HG02885 (cell line): ENCODE measurements at regions not wholly inside any gene's neighbourhood (a gene's known extent, or its start where the extent isn't known, plus 50 kb on each side); places are given as distances from the start of the nearest gene placed in this dataset.
"Not testable (repeated sequence)": the region's sequence is repeated elsewhere in the genome, so short reads cannot be mapped to it uniquely, and the experiment has no call there.

Experiments
- ATAC-seq: cut with Tn5 transposase; IDR thresholded peaks from one replicate; pipeline ENCODE4 v1.9.1; 2021; ENCODE audit warnings: mild to moderate bottlenecking; ENCODE audit not compliant: unreplicated experiment, poor library complexity

DNA sequence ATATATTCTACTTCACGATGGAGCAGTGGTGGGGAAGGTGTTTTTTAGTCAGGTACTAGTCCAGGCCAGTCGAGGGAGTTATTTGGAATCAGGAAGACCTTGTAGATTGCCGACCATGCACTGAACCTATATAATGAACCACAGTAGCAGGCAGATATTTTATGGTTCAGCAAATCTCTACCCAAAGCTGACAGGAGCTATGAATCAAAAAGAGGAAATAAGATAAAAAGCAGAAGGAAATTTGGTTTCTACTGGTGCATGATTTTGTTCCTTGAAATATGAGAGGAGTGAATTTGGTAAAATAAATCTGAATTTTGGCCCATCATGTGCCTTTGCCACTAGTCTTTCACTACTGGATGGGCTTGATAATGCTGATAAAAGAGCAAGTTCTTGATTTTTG lies 924.3 kb upstream of the DIAPH2 start:
- no peak for ATAC-seq

DNA sequence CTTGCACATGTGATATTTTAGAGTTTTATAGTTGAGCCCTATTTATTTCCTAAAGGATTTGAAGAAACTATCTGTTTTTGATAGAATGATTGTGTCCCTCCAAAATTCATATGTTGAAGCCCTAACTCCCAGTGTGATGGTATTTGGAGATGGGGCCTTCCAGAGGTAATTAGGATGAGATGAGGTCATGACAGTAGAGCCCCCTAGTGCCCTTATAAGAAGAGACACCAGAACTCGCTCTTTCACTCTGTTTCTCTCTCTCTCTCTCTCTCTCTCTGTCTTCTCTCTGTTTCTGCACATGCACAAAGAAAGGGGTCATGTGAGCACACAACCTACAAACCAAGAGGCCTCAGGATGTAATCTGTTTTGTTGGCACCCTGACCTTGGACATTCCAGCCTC lies 921.9 kb upstream of the DIAPH2 start:
- no peak for ATAC-seq

DNA sequence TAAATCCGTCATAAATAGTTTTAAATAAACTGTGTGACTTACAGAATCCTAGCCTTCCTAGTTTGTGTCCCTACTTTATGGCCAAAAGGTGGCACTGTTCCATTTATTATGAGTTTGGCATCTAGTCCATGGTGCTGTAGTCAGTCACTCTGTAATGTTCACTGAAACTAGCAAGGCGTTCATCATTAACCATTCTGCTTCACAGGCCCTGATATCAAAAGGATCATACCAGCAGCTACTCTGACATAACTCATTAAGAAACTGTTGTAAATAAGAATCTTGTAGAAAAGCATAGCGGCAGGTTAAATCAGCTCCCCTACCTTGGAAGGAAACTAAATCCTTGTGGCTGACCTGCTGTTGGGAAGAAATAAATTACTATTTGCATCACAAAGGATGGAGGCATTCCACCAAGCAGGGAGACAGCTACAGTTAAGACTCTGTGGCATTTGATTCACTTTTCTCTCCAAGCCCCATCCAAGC lies 919.6 kb upstream of the DIAPH2 start:
- ATAC-seq, result peak; percentile 72

DNA sequence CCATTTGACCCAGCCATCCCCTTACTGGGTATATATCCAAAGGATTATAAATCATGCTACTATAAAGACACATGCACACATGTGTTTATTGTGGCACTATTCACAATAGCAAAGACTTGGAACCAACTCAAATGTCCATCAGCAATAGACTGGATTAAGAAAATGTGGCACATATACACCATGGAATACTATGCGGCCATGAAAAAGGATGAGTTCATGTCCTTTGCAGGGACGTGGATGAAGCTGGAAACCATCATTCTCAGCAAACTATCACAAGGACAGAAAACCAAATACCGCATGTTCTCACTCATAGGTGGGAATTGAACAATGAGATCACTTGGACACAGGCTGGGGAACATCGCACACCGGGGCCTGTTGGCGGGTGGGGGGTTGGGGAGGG lies 913.4 kb upstream of the DIAPH2 start:
- ATAC-seq, result not testable (repeated sequence)

DNA sequence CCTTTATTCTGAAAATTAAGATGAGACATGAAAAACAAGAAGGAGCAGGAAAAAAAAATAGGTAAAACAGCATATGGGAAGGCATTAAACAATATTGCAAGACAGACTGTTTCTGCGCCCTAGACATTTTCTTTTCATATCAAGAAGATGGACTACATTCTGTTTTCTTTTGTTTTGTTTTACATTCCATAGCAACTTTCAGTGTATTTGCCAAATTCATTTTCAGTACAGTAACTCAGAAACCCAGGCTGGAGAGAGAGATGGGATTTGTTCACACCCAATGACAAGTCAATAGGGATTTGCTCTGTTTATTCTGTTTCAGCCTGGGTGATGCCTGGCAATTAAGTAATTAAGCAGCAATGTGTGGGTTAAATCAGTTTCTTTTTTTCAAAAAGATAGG lies 892.8 kb upstream of the DIAPH2 start:
- no peak for ATAC-seq

DNA sequence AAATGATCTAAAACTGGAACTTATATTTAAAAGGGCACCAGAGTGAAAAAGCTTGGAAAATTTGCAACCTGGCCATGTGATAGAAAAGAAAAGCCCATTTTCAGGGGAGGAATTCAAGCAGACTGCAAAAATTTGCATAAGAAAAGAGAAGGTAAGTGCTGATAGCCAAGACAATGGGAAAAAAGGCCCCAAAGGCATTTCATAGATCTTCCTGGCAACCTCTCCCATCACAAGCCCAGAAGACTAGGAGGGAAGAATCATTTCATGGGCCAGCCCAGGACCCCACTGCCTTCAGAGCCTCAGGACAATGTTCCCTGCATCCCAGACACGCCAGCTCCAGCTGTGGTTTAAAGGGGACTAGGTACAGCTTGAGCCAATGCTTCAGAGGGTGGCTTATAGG lies 887.3 kb upstream of the DIAPH2 start:
- no peak for ATAC-seq

DNA sequence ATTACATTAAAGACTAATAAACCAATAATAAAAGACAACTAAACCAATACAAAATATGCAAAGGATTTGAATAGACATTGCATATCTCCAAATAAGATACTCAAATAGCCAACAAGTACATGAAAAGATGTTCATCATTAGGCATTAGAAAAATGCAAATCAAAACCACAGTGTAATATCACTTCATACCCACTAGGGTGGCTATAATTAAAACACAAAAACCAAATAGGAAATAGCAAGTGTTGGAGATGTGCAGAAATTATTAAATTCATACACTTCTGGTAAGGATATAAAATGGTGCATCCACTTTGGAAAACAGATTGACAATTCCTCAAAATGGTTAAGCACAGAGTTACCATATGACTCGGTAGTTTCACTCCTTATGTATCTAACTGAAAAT lies 860.8 kb upstream of the DIAPH2 start:
- ATAC-seq, result no peak

DNA sequence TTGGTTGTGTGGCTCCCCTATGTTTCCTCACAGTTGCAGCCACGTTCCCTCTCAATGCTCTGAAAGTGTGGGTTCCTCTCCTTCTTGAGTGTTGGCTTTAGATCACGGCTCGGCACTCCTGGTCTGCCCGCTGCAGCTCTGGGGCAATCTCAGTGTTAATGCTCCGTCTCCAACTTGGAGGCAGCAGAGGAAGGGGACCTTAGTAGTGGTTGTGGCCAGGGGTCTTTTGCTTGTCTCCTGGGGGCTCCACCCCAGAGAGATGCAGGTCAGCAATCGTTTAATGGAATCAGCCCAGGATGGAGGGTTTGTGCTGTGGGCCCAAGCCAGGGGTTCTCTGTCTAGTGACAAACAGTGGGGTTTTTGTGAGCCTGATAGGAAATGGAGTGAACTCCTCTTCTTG lies 849.4 kb upstream of the DIAPH2 start:
- no peak for ATAC-seq

DNA sequence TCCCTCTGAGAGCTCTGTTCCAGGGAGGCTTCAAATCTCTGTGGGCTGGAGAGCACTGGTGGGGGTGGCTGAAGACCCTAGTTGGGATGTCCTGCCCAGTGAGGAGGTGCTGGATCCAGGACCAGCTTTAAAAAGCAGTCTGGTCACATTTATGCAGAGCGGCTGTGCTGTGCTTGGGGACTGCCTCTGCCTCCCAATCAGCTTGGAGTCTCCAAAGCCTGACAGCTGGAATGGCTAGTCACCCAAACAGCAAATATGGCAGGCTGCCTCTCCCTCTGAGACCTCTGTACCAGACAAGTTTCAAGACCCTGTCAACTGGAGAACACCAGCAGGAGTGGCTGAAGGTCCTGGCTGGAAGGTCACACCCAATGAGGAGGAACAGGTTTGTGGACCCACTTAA lies 848.1 kb upstream of the DIAPH2 start:
- no peak for ATAC-seq

DNA sequence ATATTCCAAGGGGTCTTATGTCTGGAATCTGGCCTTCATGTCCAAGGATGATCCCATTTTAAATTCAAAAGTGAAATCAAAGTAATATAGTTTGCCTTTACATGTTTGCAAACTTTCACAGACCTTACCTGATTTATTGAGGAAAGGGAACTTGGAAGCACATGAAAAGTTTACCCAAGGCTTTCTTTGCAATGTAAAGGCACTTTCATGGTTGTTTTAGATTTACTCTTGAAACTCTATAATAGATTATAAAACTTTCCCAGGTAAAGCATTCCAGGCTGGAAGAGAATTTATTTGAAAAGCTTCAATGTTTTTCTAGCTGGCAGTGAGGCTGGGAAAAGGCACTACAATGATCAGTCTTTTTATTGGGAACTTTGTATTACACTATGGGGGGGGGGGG lies 842.8 kb upstream of the DIAPH2 start:
- no peak for ATAC-seq

DNA sequence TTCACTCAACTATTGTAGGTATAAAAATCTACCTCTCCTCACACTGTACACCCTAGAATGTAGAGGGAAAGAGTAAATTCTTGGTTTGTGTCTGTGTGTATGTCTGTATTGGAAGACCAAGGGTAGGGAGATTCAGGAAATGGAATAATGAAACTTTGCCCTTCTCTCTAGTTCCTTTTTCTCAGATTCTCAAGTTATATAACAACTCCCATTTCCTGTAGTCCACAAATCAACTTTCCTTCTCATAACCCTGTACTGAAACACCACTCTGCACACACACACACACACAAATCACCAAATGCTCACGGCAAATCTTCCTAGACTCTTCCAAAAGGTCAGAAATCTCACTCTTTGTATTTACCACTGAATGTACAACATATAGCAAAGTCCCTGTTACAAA lies 824.5 kb upstream of the DIAPH2 start:
- no peak for ATAC-seq

DNA sequence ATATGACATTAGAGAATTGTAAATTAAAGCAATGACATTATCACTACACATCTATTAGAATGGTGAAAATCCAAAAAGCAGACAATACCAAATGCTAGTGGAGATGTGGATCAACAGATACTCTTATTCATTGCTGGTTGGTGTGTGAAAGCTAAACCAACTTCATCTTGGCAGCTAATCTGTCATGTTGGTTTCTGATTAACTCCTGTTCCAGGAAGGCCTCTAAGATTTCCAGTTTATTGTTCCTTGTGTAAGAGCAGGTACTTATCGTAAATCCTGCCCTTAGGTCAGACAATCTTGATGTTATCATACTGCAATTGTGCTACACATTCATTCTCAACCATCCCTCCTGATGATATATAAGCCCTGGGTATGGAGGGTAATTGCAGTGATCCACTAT lies 809.0 kb upstream of the DIAPH2 start:
- ATAC-seq, result no peak

DNA sequence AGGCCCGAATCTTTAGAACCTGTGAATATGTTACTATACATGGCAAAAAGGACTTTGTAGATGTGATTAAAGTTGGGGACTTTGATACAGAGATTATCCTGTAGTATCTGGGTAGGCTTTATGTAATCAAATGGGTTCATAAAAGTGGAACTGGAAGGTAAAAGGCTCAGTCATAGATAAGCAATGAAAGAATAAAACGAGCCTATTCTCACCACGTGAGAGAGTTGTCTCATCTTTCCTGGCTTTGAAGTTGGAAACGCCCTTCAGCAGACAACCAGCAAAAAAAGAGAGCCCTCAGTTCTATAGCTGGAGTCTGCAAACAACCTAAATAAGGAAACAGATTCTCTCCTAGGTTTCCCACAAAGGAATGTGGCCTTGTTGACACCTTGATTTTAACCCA lies 805.8 kb upstream of the DIAPH2 start:
- ATAC-seq, result no peak

DNA sequence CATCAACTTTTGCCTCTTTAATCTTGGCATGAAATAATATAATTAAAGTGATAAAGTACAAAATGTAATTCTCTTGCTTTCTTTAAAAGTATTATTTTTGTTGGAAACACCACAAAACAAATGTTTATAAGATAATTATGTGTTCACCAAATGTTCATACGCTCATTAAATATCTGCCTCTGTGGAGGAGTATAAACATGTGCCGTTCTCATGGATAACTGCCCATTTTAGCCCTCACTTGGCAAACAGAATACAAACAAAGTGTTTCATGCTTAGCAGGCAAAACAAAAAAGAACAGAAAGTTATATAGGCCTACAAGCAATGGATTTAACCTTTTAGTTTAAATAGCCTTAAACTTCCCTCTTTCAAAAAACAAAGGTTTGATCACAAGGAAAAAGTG lies 800.5 kb upstream of the DIAPH2 start:
- ATAC-seq, result no peak

DNA sequence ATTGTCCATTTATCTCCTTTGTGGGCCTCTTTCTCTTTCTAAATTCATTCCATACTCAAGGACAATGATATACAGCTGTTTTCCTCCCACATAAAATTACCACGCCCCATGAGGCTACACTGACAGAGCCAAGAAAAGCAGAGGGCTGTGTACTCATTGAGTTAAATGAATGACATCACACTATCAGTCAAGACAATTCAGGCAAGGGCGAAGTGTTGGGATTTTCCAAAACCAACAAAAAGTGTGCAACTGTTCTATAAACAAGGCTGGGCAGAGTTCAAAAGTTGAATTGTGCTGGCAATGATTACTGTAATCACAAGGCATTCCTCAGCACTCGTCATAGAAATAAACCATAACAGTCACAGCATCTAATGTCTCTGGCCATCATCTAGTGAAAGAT lies 799.6 kb upstream of the DIAPH2 start:
- ATAC-seq, result no peak

DNA sequence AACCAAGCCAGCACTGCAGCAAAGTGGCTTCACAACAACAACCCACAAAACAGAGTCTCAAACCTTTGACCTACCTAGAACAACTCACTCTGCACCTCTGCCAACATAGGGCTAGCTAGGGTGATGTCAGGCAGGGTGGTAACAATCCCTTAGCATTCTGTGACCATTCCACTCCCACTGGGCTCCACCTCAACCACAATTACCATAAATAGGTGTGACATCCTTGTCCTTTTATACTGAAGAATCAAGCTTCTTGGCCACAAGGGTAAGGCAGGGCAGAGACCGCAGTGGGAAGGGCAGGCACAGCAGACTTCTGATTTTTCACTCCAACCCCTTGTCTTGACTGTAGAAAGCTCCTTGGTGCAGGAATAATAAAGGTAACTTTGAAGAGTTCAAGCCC lies 795.4 kb upstream of the DIAPH2 start:
- no peak for ATAC-seq

DNA sequence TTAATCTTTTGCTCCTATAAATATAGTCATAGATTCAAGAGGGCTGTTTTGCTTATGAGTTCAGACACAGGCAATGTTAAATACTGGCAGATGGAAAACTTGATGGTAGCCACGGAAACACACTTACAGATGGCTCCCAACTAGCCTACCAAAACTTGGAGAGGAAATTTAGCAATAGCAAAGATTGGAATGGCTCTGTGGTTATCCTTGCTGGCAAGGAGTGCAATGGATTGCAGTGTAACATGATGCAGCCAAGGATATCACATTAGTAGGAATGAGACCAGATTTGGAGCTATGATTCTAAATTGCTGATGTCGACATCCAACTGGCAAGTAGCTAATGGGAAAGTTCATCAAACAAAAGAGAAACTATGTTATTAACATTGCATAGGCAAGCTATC lies 791.0 kb upstream of the DIAPH2 start:
- no peak for ATAC-seq

DNA sequence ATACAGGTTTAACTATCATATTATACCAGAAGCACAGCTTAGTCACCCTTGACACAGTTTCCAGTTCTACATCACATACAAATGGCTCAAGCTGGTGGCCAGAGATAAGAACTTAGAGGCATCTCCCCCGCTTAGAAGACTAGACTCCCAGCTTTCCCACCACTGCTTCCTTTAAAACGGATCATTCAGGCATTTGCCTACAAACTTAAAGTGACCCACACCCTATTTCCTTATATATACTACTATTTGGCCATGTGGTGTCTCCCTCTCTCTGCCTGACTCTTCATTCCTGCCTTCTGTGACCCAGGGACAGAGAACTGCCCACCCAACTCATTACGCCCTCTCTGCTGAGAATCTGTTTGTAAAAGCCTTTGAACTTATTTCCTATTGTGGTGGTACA lies 781.2 kb upstream of the DIAPH2 start:
- ATAC-seq, result no peak

DNA sequence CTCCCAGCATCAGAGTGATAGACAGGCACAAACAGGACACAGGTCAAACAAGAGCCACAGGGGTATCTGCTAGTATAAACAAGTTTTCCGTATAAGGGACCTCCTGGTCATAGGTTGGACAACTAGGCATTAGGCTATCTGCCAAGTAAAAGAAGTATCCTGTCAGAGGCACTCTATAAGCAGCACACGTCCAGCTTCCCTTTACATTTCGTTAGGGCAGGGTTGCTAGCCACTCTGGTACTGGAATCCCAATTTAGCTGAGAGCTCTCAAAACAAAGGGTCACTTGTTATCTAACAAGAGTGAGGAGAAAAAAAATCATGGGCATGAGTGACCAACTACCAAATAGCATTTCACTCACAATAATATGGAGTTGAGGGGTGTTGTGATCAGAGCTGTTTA lies 780.7 kb upstream of the DIAPH2 start:
- ATAC-seq, result no peak

DNA sequence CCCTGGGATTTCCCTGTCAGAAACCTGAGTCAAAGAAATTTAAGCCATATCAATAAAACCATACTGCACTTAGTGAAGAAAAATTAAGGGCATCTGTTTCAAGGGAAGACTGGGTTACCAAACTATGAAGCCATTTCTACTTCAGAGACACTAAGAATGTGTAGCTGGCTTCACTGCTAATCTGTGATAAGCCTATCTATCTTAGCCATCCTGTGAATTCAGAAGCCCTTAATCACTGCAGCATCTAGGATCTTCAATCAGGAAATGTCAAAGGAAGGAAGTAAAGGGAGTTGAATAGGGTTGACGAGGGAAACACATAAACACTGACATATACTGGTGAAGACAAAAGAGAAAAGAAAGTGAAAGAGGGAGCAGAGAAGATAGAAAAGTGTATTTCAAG lies 777.6 kb upstream of the DIAPH2 start:
- ATAC-seq, result no peak

DNA sequence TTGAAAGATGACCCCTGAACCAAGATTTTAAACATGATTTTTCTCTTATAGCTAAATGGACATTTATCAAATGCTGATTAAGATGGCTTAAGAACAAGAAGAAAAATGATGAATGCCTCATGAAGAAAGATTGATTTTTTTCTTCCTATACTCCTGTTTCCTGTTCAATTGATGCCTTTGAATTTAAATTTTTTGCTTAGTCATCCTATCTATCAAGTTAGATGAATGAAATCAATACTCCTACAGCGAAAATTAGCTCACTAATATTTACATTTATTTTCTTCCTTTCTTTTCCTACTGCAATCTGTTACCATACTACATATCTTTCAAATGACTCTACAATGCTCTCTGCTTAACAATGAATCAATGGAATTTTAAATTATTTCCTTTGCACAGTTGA lies 773.6 kb upstream of the DIAPH2 start:
- ATAC-seq, result no peak

DNA sequence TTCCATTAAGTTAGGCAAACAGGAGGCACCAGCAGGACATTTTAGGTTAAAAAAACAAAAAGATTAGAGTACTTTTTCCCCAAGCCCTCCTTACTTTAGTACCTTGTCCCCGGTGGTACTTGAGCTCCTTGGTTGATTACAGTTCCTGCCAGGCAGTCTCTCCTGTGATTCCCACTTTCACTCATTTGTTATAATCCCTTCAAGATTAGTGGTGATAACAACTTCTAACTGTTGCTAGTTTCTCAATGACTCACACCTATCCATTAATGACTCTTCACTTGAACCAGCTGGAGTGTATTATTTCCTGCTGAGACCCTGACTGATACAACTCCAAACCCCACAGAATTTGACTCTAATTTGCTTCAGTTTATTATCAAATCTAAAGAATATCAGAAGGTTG lies 765.0 kb upstream of the DIAPH2 start:
- ATAC-seq, result no peak

DNA sequence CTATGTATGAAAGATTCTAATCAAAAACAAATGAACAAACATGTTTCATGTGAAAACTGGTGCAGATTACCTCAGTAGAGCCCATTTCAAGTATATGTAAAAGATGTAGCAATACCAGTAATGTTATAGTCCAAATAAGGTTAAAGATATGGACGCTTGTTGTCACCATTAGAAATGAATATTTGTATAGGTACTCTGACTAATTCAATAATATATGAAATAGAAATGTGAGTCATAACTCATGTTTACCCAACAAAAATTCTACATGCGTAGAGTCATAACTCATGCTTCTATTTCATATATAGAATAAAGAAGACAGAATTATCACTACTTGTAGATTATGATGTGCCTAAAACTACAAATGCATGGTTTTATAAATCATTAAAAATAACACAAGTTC lies 739.1 kb upstream of the DIAPH2 start:
- no peak for ATAC-seq
